IgD-negative memory B cell (primary cell): ENCODE measurements at regions not wholly inside any gene's neighbourhood (a gene's known extent, or its start where the extent isn't known, plus 50 kb on each side); places are given as distances from the start of the nearest gene placed in this dataset.

Experiments used
- H3K27ac Mint-ChIP-seq, 3 donors: one replicate each; pipeline ENCODE4 v1.8.0; 2020 to 2022; ENCODE audit warnings: mild to moderate bottlenecking in 3 of 3, mixed read lengths in 3 of 3, moderate library complexity in 1 of 3
- H3K27me3 Mint-ChIP-seq: one replicate; pipeline ENCODE4 v1.8.0; 2021; ENCODE audit warnings: mixed read lengths
- H3K36me3 Mint-ChIP-seq: one replicate; pipeline ENCODE4 v1.8.0; 2020; ENCODE audit warnings: mild to moderate bottlenecking, mixed read lengths
- H3K4me1 Mint-ChIP-seq, 3 donors: one replicate each; pipeline ENCODE4 v1.8.0; 2020 to 2022; ENCODE audit warnings: mixed read lengths in 3 of 3, mild to moderate bottlenecking in 1 of 3
- H3K4me3 Mint-ChIP-seq, 4 donors: one replicate each; pipeline ENCODE4 v1.8.0; 2020 to 2022; ENCODE audit warnings: mild to moderate bottlenecking in 4 of 4, mixed read lengths in 4 of 4, moderate library complexity in 3 of 4
- H3K9me3 Mint-ChIP-seq, 3 donors: one replicate each; pipeline ENCODE4 v1.8.0; 2020 to 2021; ENCODE audit warnings: mixed read lengths in 3 of 3, mild to moderate bottlenecking in 1 of 3

DNA sequence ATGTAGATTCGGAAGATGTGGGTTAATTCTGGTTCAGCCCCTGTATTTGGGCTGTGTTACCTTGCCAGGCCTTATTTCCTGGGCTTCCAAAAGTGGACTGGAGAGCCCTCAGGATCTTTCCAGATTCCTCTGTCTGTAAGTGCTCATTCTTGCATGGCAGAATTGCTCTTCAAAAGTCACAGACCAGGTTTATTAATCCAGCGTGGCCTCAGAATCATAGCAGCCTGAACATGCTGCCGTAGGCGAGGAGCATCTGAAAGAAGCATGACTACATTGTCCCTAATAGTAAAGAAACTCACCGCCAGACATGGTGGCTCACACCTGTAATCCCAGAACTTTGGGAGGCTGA, 307.8 kb downstream of the GADD45G start:
- Mint-ChIP-seq H3K4me3 (no peak overlapping the region), H3K9me3 (no peaks in the 10 kb centered on the region), H3K27me3 (no peaks in the 10 kb centered on the region), H3K4me1 (no peaks in the 10 kb centered on the region), H3K27ac (no peak overlapping the region), H3K36me3 (no peaks in the 10 kb centered on the region)

DNA sequence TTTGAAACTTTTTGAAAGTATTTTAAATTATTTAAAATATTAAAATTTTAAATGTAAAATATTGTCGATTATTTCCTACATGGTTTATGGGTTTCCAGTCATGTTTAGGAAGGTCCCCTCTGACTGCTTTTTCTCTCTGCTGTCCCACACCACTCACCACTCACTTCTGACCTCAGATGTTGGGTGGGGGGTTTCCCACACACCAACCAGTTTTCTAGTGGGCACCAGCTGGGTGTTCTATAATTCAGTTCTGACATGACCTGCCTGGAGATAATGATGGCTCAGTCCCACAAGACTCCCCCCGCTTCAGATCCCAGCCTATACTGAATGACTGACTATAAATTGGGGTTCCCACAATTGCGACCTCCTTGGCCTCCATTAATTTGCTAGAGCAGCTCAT, 310.4 kb downstream of the GADD45G start:
- Mint-ChIP-seq H3K27ac (no peak overlapping the region), H3K36me3 (no peaks in the 10 kb centered on the region), H3K4me1 (peaks cover 0 to 4% (median 1%) of the 10 kb centered on the region in 3 donors), H3K9me3 (no peaks in the 10 kb centered on the region), H3K27me3 (peaks cover 10% of the 10 kb centered on the region), H3K4me3 (no peak overlapping the region)

DNA sequence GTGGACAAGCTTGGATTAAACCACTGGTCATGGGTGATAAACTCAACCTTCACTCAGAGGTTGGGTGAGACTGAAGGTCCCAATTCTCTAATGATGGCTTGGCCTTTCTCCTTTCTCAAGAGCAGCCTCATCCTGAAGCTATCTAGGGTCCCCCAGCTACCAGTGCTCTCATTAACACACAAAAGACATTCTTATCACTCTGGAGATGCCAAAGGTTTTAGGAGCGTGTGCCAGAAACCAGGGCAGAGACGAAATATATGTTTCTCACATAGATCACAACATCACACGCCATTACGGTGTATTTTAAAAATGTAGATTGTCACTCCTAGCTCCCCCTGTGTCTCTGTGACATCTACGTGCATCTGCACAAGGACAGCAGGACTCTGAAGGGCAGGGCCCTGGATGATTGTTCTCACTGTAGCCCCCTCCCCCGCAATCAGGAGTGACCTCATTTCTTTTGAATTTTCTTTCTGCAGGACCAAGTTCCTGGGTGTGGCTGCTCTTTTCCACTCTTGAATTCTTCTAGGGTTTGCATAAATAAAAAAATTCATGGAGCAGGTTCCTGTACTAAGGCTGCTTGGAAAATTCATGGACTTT, 311.3 kb downstream of the GADD45G start:
- H3K27ac Mint-ChIP-seq, result no peak overlapping the region
- H3K4me1 Mint-ChIP-seq, result peaks cover 0 to 4% (median 1%) of the 10 kb centered on the region in 3 donors
- H3K27me3 Mint-ChIP-seq, result peaks cover 10% of the 10 kb centered on the region
- H3K4me3 Mint-ChIP-seq, result no peak overlapping the region
- no peaks in the 10 kb centered on the region for H3K9me3 Mint-ChIP-seq
- H3K36me3 Mint-ChIP-seq, result no peaks in the 10 kb centered on the region

DNA sequence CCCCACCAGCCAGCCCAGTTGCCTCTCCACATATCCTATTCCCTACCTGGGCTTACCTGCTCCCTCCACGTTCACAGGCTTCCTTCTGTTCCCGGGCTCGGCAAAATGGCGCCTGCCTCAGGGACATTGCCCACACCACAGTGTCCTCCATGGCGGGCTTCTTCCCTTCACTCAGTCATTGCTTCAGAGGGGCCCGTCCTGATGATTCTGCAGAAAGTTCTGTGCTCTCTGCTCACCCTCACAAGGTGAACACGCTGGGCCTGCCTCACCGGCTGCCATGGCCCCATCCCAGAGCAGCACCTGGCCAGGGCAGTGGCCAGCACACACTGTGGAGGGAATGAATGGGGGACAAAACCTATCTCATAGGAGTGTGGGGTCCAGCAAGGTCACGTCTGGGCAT, 313.0 kb downstream of the GADD45G start:
- H3K27me3 Mint-ChIP-seq, result peaks cover 10% of the 10 kb centered on the region
- H3K36me3 Mint-ChIP-seq, result no peaks in the 10 kb centered on the region
- no peak overlapping the region for H3K27ac Mint-ChIP-seq
- H3K4me1 Mint-ChIP-seq, result peaks cover 0 to 4% (median 1%) of the 10 kb centered on the region in 3 donors
- no peaks in the 10 kb centered on the region for H3K9me3 Mint-ChIP-seq
- no peak overlapping the region for H3K4me3 Mint-ChIP-seq

DNA sequence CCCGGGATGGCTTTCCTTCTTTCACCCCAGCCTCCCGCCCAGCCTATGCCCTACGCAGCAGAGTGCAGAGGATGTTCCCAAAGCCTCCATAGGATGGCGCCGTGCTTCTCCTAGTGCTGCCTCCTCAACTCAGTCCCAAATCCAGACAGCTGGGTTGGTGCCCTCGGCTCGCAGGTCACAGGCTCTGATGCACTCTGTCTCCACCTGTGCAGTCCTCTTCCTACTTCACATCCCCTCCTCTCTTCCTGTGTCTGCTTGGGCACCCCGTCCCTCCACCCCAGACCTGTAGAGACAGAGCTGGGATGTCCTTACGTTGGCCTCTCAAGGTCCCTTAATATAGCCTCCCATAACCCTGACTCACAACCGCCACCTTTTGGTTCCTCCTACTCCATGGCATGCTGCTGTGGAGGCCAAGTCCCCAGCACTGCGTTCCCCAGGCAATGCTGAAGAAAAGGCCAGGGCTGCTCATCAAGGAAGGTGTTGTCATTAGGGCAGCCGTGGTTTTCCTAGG, 314.4 kb downstream of the GADD45G start:
- H3K4me1 Mint-ChIP-seq, result peaks cover 3 to 10% (median 4%) of the 10 kb centered on the region in 3 donors
- H3K36me3 Mint-ChIP-seq, result no peaks in the 10 kb centered on the region
- H3K4me3 Mint-ChIP-seq, result peak overlapping the region in 1 of 4 donors; percentile 63
- H3K27me3 Mint-ChIP-seq, result peaks cover 10% of the 10 kb centered on the region
- no peak overlapping the region for H3K27ac Mint-ChIP-seq
- H3K9me3 Mint-ChIP-seq, result no peaks in the 10 kb centered on the region

DNA sequence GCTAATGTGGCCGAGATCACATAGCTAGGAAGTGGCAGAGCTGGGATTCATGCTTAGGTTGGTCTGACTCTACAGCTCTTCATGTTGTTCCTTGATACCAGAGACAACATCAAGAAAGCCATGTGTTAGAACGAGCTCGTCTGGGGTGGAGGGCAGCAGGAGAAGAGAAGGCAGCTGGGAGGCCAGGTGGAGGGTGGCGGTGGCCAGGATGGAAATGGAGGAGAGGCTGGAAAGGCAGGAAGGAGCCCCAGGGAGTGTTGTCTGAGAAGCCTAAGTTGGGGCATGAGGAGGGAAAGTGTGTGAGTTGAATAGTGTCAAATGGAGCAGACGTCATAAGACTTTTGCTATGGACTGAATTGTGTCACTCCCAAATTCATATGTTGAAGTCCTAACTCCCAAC, 315.3 kb downstream of the GADD45G start:
- Mint-ChIP-seq H3K36me3 (no peaks in the 10 kb centered on the region), H3K9me3 (no peaks in the 10 kb centered on the region), H3K4me1 (peaks cover 3 to 11% (median 5%) of the 10 kb centered on the region in 3 donors), H3K27ac (no peak overlapping the region), H3K27me3 (peaks cover 10% of the 10 kb centered on the region), H3K4me3 (no peak overlapping the region)

DNA sequence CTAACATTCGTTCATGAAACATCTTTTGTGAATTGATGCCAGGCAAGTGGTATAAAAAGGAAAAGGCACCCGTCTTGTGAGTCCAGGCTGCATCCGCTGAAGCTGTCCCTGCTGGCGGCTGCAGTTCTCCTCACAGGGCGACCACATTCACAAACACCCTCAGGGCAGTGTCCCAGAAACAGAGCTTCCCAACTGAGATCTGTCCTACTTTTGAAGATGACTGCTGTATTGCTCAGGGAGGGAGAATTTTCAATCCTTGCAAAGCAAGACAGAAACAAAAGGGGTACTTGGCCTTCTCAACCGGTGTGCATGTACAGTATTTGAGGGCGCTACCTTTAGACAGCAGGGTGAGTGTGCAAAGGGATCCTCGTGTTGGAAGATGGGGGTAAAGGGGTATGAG, 316.1 kb downstream of the GADD45G start:
- H3K27ac Mint-ChIP-seq, result no peak overlapping the region
- H3K9me3 Mint-ChIP-seq, result no peaks in the 10 kb centered on the region
- H3K4me3 Mint-ChIP-seq, result no peak overlapping the region
- H3K27me3 Mint-ChIP-seq, result peaks cover 10% of the 10 kb centered on the region
- peaks cover 3 to 11% (median 5%) of the 10 kb centered on the region in 3 donors for H3K4me1 Mint-ChIP-seq
- H3K36me3 Mint-ChIP-seq, result no peaks in the 10 kb centered on the region

DNA sequence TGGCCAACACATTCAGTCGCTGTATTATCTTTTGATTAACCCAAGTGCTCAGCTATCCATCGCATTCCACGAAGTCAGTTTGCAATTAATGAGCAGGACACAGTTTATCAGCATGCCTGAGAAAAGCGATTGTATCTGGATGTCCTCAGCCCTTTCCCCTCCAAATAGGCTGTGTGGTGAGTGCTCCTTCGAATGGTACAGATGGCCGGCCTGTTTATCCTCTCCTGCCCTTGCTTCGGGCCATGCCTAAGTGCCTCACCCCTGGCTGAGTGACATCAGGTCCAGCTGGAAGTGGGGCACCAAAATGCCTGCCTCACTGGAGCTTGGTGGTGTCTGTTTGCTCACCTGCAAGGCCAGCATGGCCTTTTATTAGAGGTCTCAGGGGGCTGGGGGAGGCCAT, 317.3 kb downstream of the GADD45G start:
- no peaks in the 10 kb centered on the region for H3K36me3 Mint-ChIP-seq
- H3K4me1 Mint-ChIP-seq, result peaks cover 3 to 11% (median 5%) of the 10 kb centered on the region in 3 donors
- H3K4me3 Mint-ChIP-seq, result no peak overlapping the region
- H3K27me3 Mint-ChIP-seq, result peaks cover 15% of the 10 kb centered on the region
- no peak overlapping the region for H3K27ac Mint-ChIP-seq
- no peaks in the 10 kb centered on the region for H3K9me3 Mint-ChIP-seq

DNA sequence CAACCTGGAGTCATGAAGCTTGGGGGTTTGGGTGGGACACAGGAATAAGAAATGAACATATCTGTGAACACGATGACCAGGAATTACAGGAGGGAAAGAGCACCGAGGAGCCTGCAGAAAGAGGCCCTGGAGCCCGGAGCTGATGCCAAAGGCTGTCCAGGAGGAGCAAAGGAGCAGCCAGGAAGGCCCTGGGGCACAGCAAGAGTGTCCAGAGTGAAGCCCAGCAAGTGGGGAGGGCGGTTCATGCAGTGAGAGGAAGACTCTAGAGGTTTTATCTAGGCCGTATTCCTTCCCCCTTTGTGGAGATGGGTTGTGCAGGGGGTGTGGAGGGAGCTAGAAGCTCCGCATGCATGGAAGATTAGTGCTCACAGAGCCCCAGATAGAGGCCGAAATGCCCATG, 318.4 kb downstream of the GADD45G start:
- H3K9me3 Mint-ChIP-seq, result no peaks in the 10 kb centered on the region
- H3K27me3 Mint-ChIP-seq, result peaks cover 18% of the 10 kb centered on the region
- H3K4me1 Mint-ChIP-seq, result peaks cover 3 to 11% (median 5%) of the 10 kb centered on the region in 3 donors
- no peak overlapping the region for H3K27ac Mint-ChIP-seq
- no peaks in the 10 kb centered on the region for H3K36me3 Mint-ChIP-seq
- no peak overlapping the region for H3K4me3 Mint-ChIP-seq

DNA sequence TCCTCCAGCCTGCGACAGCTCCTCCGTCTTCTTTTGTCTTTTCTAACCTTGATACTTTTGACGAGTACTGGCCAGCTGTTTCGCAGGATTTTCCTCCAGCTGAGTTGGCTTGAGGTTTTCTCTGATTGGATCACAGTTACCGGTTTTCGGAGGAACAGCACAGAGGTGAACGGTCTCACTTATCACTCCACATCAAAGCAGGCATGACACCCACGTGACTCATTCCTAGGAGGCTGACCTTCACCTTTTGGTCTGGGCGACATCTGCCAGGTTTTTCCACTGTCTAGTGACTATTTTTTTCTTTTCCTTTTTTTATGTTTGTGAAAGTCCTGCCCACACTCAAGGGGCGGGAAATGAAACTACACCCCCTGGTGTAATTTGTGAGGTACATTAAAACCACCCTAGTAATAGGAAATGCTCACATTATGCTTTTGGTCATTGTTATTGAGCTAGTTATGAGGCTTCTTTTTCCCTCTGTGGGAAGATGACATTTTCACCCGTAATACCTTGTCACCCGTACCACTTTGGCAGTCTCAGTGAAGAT, 319.2 kb downstream of the GADD45G start:
- peaks cover 2 to 11% (median 5%) of the 10 kb centered on the region in 3 donors for H3K4me1 Mint-ChIP-seq
- peaks cover 20% of the 10 kb centered on the region for H3K27me3 Mint-ChIP-seq
- peak overlapping the region in 1 of 4 donors; percentile 23 for H3K4me3 Mint-ChIP-seq
- H3K9me3 Mint-ChIP-seq, result no peaks in the 10 kb centered on the region
- no peaks in the 10 kb centered on the region for H3K36me3 Mint-ChIP-seq
- H3K27ac Mint-ChIP-seq, result no peak overlapping the region

DNA sequence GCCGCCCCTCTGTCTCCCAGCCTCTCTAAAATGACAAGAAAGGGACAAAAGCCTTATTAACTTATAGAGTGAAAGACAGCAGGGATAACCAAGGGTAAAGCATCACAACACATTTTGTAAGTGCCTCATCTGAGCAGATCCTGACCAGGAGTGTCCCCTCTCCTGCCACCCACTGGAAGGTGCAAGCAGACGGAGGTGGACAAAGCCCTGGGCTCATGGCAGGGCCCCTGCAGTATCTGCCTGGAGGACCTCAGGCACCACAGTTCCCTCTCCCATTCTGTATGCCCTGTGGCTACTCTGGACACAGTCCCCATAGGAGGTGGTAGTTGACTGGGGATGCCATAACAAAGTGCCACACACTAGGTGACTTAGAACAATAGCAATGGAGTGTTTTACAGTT, 319.8 kb downstream of the GADD45G start:
- no peak overlapping the region for H3K27ac Mint-ChIP-seq
- no peak overlapping the region for H3K4me3 Mint-ChIP-seq
- H3K4me1 Mint-ChIP-seq, result peaks cover 2 to 7% (median 5%) of the 10 kb centered on the region in 3 donors
- no peaks in the 10 kb centered on the region for H3K36me3 Mint-ChIP-seq
- H3K9me3 Mint-ChIP-seq, result no peaks in the 10 kb centered on the region
- H3K27me3 Mint-ChIP-seq, result peaks cover 17% of the 10 kb centered on the region

DNA sequence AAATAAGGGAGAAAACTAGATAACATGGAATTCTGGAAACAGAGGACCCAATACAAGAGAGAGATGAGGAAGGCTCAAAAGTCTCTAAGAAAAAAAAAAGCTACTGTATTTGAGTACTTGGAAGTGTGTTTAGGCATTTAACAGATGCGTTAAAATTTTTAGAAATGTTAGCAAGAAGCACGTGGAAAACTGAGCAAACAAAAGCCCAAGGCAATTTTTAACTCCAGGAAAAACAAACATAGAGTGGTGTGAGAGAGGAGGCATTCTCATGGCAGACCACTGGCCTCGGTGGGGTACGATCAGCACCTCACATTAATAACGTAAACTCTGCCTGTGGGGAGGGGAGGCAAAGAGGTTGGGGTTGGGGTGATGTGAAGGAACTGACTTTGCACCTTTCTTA, 321.4 kb downstream of the GADD45G start:
- Mint-ChIP-seq H3K27ac (no peak overlapping the region), H3K27me3 (peaks cover 20% of the 10 kb centered on the region), H3K4me1 (peaks cover 2 to 7% (median 5%) of the 10 kb centered on the region in 3 donors), H3K9me3 (no peaks in the 10 kb centered on the region), H3K4me3 (no peak overlapping the region), H3K36me3 (no peaks in the 10 kb centered on the region)

DNA sequence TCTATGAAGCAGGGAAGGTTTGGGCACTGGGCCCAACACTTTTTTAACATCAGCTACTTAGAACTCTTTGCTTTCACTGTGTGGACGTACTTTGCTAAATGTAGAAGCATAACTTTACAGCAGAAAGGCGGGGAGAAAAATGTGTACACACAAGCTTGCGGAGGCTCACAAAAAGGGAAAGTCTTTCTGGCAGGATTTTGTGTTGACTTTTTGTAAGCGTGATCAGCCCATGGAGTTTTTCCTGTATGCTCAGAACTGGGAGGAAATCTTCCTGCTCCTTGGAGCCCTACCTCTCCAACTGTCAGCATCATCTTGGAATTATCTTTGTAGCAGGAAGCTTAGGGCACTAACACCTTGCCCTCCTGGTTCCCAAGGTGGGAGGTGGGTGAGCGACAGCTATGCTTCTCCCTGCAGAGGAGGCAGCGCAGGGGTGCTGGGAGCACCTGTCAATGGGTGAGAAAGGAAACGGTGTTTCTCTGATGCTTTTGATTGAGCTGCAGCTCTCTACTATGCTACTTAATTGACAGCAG, 321.9 kb downstream of the GADD45G start:
- Mint-ChIP-seq H3K36me3 (no peaks in the 10 kb centered on the region), H3K27me3 (peaks cover 20% of the 10 kb centered on the region), H3K4me1 (peaks cover 2 to 7% (median 5%) of the 10 kb centered on the region in 3 donors), H3K9me3 (no peaks in the 10 kb centered on the region), H3K4me3 (no peak overlapping the region), H3K27ac (no peak overlapping the region)

DNA sequence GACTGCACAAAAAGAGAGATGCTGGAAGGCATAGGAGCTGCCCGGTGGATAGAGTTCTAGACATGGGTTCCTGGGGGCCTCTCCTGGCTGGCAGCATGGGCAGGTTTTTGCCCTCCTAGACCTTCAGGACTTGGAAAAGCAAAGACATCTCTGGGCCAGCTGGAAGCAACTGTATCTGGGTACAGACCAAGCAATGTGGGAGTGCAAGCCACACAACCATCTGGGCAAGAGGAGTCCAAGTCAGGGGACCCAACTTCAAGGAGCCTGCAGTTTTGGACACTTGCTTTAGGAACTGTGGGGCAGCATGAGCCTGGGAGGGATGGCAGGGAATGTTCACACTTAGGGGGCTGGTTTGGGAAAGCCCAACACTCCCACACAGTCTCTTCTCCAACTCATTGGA, 323.3 kb downstream of the GADD45G start:
- peaks cover 20% of the 10 kb centered on the region for H3K27me3 Mint-ChIP-seq
- H3K36me3 Mint-ChIP-seq, result no peaks in the 10 kb centered on the region
- no peak overlapping the region for H3K27ac Mint-ChIP-seq
- no peaks in the 10 kb centered on the region for H3K9me3 Mint-ChIP-seq
- H3K4me3 Mint-ChIP-seq, result no peak overlapping the region
- peaks cover 2 to 7% (median 5%) of the 10 kb centered on the region in 3 donors for H3K4me1 Mint-ChIP-seq

DNA sequence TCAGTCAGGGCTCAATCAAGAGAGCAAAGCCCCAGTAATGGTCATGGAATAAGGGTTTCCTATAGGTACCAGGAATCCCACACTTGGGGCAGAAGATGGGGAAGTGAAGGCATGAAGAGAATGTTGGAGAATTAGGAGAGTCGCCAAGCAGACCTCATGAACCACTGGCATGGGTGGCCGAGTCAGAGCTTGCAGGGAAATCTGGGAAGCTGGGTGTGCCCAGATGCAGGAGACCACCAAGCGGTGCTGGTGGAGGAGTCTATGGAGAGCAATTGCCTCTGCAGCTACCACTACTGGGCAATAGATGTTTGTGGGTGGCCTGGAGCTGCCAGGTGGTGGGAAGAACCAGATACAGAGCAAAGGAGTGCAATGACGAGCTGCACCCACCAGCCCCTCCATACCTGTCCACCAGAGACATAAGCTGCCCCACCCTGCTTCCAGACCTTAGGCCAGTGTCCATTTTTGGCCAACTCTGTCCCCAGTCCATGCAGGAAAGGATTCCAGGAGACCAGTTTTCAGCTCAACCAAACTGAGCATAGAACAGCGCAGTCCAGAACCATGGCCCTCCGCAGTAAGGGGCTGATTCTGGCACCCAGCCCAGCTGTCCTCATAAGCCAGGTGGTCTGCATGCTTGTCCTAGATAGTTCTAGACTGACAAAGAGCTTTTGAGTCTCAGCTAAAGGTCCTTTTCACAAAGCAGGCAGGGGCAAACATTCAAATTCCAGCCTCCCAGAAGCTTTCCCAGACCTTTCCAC, 323.9 kb downstream of the GADD45G start:
- no peaks in the 10 kb centered on the region for H3K36me3 Mint-ChIP-seq
- H3K27me3 Mint-ChIP-seq, result peaks cover 20% of the 10 kb centered on the region
- peaks cover 2 to 6% (median 5%) of the 10 kb centered on the region in 3 donors for H3K4me1 Mint-ChIP-seq
- no peak overlapping the region for H3K4me3 Mint-ChIP-seq
- no peak overlapping the region for H3K27ac Mint-ChIP-seq
- H3K9me3 Mint-ChIP-seq, result no peaks in the 10 kb centered on the region
